ENCODE measurements at regions not wholly inside any gene's neighbourhood (a gene's known extent, or its start where the extent isn't known, plus 50 kb on each side); places are given as distances from the start of the nearest gene placed in this dataset.

GRCh38 chr1:228937851-228938536 lies 202.7 kb downstream of the RHOU start:
- TF ChIP-seq, protein P1, sequence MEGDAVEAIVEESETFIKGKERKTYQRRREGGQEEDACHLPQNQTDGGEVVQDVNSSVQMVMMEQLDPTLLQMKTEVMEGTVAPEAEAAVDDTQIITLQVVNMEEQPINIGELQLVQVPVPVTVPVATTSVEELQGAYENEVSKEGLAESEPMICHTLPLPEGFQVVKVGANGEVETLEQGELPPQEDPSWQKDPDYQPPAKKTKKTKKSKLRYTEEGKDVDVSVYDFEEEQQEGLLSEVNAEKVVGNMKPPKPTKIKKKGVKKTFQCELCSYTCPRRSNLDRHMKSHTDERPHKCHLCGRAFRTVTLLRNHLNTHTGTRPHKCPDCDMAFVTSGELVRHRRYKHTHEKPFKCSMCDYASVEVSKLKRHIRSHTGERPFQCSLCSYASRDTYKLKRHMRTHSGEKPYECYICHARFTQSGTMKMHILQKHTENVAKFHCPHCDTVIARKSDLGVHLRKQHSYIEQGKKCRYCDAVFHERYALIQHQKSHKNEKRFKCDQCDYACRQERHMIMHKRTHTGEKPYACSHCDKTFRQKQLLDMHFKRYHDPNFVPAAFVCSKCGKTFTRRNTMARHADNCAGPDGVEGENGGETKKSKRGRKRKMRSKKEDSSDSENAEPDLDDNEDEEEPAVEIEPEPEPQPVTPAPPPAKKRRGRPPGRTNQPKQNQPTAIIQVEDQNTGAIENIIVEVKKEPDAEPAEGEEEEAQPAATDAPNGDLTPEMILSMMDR (CRISPR knock-in tag; IDR thresholded peaks at IDR 0.05) = no peak
- no peak for TF ChIP-seq ZNF138 (CRISPR knock-in tag; IDR thresholded peaks at IDR 0.05; ENCODE audit: low read depth)
- no peak for TF ChIP-seq ZNF580 (CRISPR knock-in tag; IDR thresholded peaks at IDR 0.05; ENCODE audit: borderline replicate concordance, low read depth)
- no peak for TF ChIP-seq POLR2AphosphoS5 (IDR thresholded peaks at IDR 0.05; ENCODE audit: low read depth, low read length)
- TF ChIP-seq HOXA5 (CRISPR knock-in tag; IDR thresholded peaks at IDR 0.05) = no peak
- TF ChIP-seq HNRNPK (IDR thresholded peaks at IDR 0.05; ENCODE audit: low read depth, low read length, poor library complexity, severe bottlenecking) = no peak
- no peak for TF ChIP-seq NCOA1 (CRISPR knock-in tag; IDR thresholded peaks at IDR 0.05)
- no peak for TF ChIP-seq IRF1 (CRISPR knock-in tag; IDR thresholded peaks at IDR 0.05; ENCODE audit: low read depth)
- TF ChIP-seq ELF4 (CRISPR knock-in tag; IDR thresholded peaks at IDR 0.05; ENCODE audit: borderline replicate concordance) = no peak
- no peak for TF ChIP-seq ESRRA (CRISPR knock-in tag; IDR thresholded peaks at IDR 0.05; ENCODE audit: low read depth)

Data from HepG2 (cell line).